Parathyroid adenoma (tissue), 2 donors: ENCODE measurements at regions not wholly inside any gene's neighbourhood (a gene's known extent, or its start where the extent isn't known, plus 50 kb on each side); places are given as distances from the start of the nearest gene placed in this dataset.

Source experiments
- H2AFZ ChIP-seq: fragments of 300-600 bp; sonication (generic); one replicate; pipeline ENCODE4 v1.7.0; 2017; ENCODE audit warnings: antibody characterized with exemption, mild to moderate bottlenecking
- H3K27ac ChIP-seq: fragments of 300-600 bp; sonication (generic); one replicate; pipeline ENCODE4 v1.7.0; 2017
- H3K27me3 ChIP-seq: fragments of 300-600 bp; sonication (generic); one replicate; pipeline ENCODE4 v1.7.0; 2017; ENCODE audit warnings: low read length; ENCODE audit not compliant: control insufficient read depth, insufficient read depth
- H3K36me3 ChIP-seq: fragments of 300-600 bp; sonication (generic); one replicate; pipeline ENCODE4 v1.7.0; 2017; ENCODE audit warnings: low read length; ENCODE audit not compliant: control insufficient read depth, insufficient read depth
- H3K4me1 ChIP-seq: fragments of 300-600 bp; sonication (generic); one replicate; pipeline ENCODE4 v1.7.0; 2017; ENCODE audit warnings: control low read depth
- H3K4me2 ChIP-seq: fragments of 300-600 bp; sonication (generic); one replicate; pipeline ENCODE4 v1.7.0; 2017; ENCODE audit warnings: low read length
- H3K4me3 ChIP-seq: fragments of 300-600 bp; sonication (generic); one replicate; pipeline ENCODE4 v1.7.0; 2017; ENCODE audit warnings: low read depth, low read length
- H3K79me2 ChIP-seq: fragments of 300-600 bp; sonication (generic); one replicate; pipeline ENCODE4 v1.7.0; 2017; ENCODE audit warnings: control low read depth
- H3K9ac ChIP-seq: fragments of 300-600 bp; sonication (generic); one replicate; pipeline ENCODE4 v1.7.0; 2017; ENCODE audit warnings: mild to moderate bottlenecking
- H3K9me3 ChIP-seq: fragments of 300-600 bp; sonication (generic); one replicate; pipeline ENCODE4 v1.7.0; 2017; ENCODE audit warnings: low read length; ENCODE audit not compliant: control insufficient read depth
- CTCF ChIP-seq: fragments of 300-600 bp; sonication (generic); IDR thresholded peaks from one replicate; pipeline ENCODE4 v1.7.0; 2017; ENCODE audit warnings: antibody characterized with exemption, mild to moderate bottlenecking
- donor health status: primary hyperparathyroidism.

- Histone ChIP-seq H3K36me3 (no peaks in the 10 kb centered on the region), H3K27me3 (no peaks in the 10 kb centered on the region), H3K4me1 (no peaks in the 10 kb centered on the region), H3K27ac (no peak overlapping the region), H3K9ac (no peak overlapping the region), H3K79me2 (no peaks in the 10 kb centered on the region), H2AFZ (no peak overlapping the region), H3K4me2 (no peak overlapping the region), H3K4me3 (no peak overlapping the region), H3K9me3 (no peaks in the 10 kb centered on the region)
- TF ChIP-seq CTCF = no peak
Observed at GRCh38 chr15:37520882-37521281, 413.6 kb upstream of the TMCO5A start.

- Histone ChIP-seq H3K4me1 (no peaks in the 10 kb centered on the region), H3K27me3 (no peaks in the 10 kb centered on the region), H3K4me3 (no peak overlapping the region), H3K36me3 (no peaks in the 10 kb centered on the region), H3K9ac (no peak overlapping the region), H3K79me2 (no peaks in the 10 kb centered on the region), H2AFZ (no peak overlapping the region), H3K4me2 (no peak overlapping the region), H3K27ac (no peak overlapping the region), H3K9me3 (no peaks in the 10 kb centered on the region)
- no peak for TF ChIP-seq CTCF
Observed at GRCh38 chr15:37524601-37525000, 409.8 kb upstream of the TMCO5A start.

GRCh38 chr15:37528432-37528831 is 406.0 kb upstream of the TMCO5A start:
- Histone ChIP-seq H3K27ac (no peak overlapping the region), H3K4me1 (no peaks in the 10 kb centered on the region), H3K9ac (no peak overlapping the region), H3K27me3 (no peaks in the 10 kb centered on the region), H3K36me3 (no peaks in the 10 kb centered on the region), H3K79me2 (no peaks in the 10 kb centered on the region), H2AFZ (no peak overlapping the region), H3K4me3 (no peak overlapping the region), H3K4me2 (no peak overlapping the region), H3K9me3 (no peaks in the 10 kb centered on the region)
- TF ChIP-seq CTCF = no peak

DNA sequence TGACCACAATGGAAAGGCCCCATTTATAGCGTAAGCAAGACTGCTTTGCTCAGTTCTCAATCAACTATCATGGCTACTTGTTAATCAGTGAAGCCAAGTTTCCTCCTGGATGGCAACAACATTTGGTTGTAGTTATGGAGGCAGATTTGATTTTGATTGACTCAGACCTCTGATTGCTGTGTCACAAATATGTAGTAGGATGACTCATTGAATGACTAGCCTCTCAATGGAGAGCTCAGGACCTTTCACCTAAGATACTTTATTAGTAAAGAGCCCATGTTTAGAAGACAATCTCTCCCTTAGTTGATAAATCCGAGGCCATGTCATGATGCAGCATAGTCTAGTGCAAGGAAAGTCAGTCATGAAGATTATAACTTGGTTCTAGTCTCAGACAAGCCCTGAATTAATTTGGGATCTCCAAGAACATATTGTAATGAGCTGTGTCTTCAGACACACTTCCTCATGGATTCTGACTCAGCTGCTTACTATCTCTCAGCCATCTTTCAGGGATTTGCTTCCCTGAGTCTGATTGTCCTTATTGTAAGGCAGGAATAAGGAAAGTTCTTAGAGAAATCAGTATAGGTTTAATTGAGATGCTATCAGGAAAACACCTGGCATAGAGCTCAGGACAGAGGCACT is 397.4 kb upstream of the TMCO5A start:
- Histone ChIP-seq H3K9ac (no peak overlapping the region), H2AFZ (no peak overlapping the region), H3K4me2 (no peak overlapping the region), H3K79me2 (no peaks in the 10 kb centered on the region), H3K27ac (no peak overlapping the region), H3K27me3 (no peaks in the 10 kb centered on the region), H3K36me3 (no peaks in the 10 kb centered on the region), H3K4me1 (no peaks in the 10 kb centered on the region), H3K4me3 (no peak overlapping the region), H3K9me3 (no peaks in the 10 kb centered on the region)
- TF ChIP-seq CTCF = no peak

DNA sequence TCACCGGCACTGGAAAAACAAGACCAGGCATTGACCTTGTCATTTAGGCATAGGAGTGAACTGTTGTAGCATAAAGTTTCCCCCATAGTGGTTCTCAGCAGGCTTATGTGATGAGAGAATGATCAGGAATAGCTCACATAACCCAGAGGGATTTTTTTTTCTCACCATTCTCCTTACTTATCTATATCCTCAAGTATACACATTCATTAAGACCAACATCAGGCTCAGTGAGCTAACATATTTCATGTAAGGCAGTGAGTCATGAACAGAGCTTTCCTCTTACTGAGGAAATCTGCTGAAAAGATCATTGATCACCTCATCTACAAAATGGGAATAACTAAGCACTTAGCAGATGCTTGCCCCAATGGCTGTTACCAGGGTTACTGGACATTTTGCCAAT is 396.6 kb upstream of the TMCO5A start:
- Histone ChIP-seq H3K4me2 (no peak overlapping the region), H3K27me3 (no peaks in the 10 kb centered on the region), H3K79me2 (no peaks in the 10 kb centered on the region), H3K9me3 (no peaks in the 10 kb centered on the region), H3K36me3 (no peaks in the 10 kb centered on the region), H3K4me1 (no peaks in the 10 kb centered on the region), H3K4me3 (no peak overlapping the region), H2AFZ (no peak overlapping the region), H3K9ac (no peak overlapping the region), H3K27ac (no peak overlapping the region)
- no peak for TF ChIP-seq CTCF
